Activated T-cell treated with anti-CD3 and anti-CD28 coated beads, Interleukin-2, amount 50 U/mL, for 72 hours (primary cell): ENCODE measurements at regions not wholly inside any gene's neighbourhood (a gene's known extent, or its start where the extent isn't known, plus 50 kb on each side); places are given as distances from the start of the nearest gene placed in this dataset.

Experiments used
- ATAC-seq, 2 donors: fragments of 150-1000 bp; cut with Tn5 transposase; replicated peaks in 1 of 2; 2 replicates each; pipeline ENCODE4 v1.10.0; 2021; ENCODE audit warnings: moderate library complexity in 2 of 2, mild to moderate bottlenecking in 1 of 2
- DNase-seq, 2 donors: peaks; one replicate each; pipeline ENCODE4 v3.0.0; 2021 to 2022; ENCODE audit warnings: mixed read lengths in 1 of 2
- H3K27ac Mint-ChIP-seq: one replicate; pipeline ENCODE4 v1.8.0; 2022; ENCODE audit warnings: mild to moderate bottlenecking, moderate library complexity, mixed read lengths
- H3K27me3 Mint-ChIP-seq: one replicate; pipeline ENCODE4 v1.8.0; 2022; ENCODE audit warnings: low read depth, mixed read lengths
- H3K36me3 Mint-ChIP-seq, 2 donors: one replicate each; pipeline ENCODE4 v1.8.0; 2022; ENCODE audit warnings: mixed read lengths in 2 of 2, mild to moderate bottlenecking in 1 of 2; ENCODE audit not compliant: insufficient read depth in 2 of 2
- H3K4me1 Mint-ChIP-seq: one replicate; pipeline ENCODE4 v1.8.0; 2022; ENCODE audit warnings: low read depth, mixed read lengths
- H3K4me3 Mint-ChIP-seq, 2 donors: one replicate each; pipeline ENCODE4 v1.8.0; 2022; ENCODE audit warnings: mild to moderate bottlenecking in 2 of 2, mixed read lengths in 2 of 2, moderate library complexity in 2 of 2
- H3K9me3 Mint-ChIP-seq, 2 donors: one replicate each; pipeline ENCODE4 v1.8.0; 2022; ENCODE audit warnings: mixed read lengths in 2 of 2

DNA sequence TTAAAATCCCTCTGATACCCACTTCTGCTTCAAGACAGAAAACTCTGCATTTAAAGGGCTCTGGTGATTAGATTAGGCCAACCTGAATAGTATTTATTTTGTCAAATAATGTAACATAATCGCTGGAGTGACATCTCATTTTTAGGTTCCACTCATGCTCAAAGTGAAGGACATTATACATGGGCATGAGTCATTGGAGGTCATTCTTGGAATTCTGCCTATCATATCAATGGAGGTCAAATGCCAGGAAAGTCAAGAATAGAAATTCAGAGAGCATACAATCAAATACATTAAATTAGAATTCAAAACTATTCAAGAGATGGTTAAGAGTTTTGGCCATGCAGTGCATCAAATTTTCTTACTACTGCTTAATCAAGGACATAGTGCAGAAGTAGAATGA, 50.8 kb upstream of the PRSS1 start:
- Mint-ChIP-seq H3K4me1 (peaks cover 40% of the 10 kb centered on the region), H3K9me3 (no peaks in the 10 kb centered on the region), H3K4me3 (no peak overlapping the region), H3K36me3 (no peaks in the 10 kb centered on the region), H3K27ac (no peak overlapping the region), H3K27me3 (no peaks in the 10 kb centered on the region)
- DNase-seq = no peak
- ATAC-seq = no peak

DNA sequence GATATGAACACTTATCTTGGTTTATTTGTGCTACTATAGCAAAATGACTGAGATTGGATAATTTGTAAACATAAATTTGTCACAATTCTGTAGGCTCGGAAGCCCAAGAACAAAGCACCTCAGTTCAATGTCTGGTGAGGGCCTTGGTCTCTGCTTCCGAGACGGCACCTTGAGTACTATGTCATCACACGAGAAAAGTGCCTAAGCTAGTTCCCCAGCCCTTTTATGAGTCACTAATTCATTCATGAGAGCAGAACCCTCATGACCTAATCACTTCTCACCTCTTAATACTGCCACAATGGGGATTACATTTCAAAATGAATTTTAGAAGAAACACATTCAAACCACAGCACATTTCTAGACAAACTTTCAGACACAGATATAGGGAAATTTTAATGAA, 52.0 kb upstream of the PRSS1 start:
- Mint-ChIP-seq H3K4me1 (peaks cover 40% of the 10 kb centered on the region), H3K27me3 (no peaks in the 10 kb centered on the region), H3K9me3 (no peaks in the 10 kb centered on the region), H3K27ac (no peak overlapping the region), H3K36me3 (no peaks in the 10 kb centered on the region), H3K4me3 (no peak overlapping the region)
- ATAC-seq = peak; percentile 25 to 32
- no peak for DNase-seq

DNA sequence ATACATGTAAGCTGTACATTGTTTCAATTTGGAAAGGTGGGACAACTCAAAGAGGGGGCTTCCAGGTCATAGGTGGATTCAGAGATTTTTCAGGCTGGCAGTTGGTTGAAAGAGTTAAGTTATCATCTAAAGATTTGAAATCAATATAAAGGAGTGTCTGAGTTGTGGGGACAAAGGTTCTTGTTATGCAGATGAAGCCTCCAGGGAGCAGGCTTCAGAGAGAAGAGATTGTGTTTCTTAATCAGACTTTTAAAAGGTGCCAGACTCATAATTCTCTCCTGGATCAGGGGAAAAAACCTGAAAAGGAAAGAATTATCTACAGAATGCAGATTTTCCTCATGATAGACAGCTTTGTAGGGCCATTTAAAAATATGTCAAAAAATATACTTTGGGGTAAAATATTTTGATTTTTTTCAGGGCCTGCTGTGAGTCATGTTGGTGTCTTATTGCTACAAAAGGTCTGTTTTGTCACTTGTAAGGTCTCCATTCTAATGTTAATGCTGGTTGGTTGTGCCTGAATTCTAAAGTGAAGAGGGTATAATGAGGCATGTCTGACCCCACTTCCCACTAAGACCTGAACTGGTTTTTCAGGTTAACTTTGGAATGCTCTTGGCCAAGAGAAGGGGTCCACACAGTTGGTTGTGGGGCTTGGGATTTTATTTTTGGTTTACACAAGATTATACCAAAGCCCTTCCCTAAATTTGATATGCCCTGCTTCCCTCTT, 52.7 kb upstream of the PRSS1 start:
- Mint-ChIP-seq H3K36me3 (no peaks in the 10 kb centered on the region), H3K27ac (no peak overlapping the region), H3K27me3 (no peaks in the 10 kb centered on the region), H3K4me3 (no peak overlapping the region), H3K9me3 (no peaks in the 10 kb centered on the region), H3K4me1 (peaks cover 40% of the 10 kb centered on the region)
- ATAC-seq (no peak), DNase-seq (no peak)

DNA sequence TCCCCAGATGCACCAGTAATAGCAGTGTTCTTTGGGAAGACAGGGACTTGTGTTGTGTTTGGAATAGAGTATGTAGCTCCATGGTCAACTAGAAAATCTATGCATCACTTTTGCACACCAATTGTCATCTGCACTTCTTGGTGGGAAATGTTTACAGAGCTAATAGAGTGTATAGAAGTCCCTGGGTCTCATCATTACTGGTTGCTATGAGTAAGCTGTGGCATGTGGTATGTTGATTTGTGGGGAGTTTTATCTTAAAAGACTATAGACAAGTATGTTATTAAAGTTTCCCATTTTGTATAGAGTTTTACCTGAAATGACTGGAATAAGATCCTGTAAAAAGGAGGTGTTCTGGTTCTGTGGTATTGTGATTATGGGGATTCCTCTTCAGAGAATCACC, 55.4 kb upstream of the PRSS1 start:
- no peaks in the 10 kb centered on the region for H3K27me3 Mint-ChIP-seq
- ATAC-seq (no peak), DNase-seq (no peak)
- H3K36me3 Mint-ChIP-seq = no peaks in the 10 kb centered on the region
- peaks cover 28% of the 10 kb centered on the region for H3K4me1 Mint-ChIP-seq
- no peaks in the 10 kb centered on the region for H3K9me3 Mint-ChIP-seq
- H3K4me3 Mint-ChIP-seq = no peak overlapping the region
- no peak overlapping the region for H3K27ac Mint-ChIP-seq

DNA sequence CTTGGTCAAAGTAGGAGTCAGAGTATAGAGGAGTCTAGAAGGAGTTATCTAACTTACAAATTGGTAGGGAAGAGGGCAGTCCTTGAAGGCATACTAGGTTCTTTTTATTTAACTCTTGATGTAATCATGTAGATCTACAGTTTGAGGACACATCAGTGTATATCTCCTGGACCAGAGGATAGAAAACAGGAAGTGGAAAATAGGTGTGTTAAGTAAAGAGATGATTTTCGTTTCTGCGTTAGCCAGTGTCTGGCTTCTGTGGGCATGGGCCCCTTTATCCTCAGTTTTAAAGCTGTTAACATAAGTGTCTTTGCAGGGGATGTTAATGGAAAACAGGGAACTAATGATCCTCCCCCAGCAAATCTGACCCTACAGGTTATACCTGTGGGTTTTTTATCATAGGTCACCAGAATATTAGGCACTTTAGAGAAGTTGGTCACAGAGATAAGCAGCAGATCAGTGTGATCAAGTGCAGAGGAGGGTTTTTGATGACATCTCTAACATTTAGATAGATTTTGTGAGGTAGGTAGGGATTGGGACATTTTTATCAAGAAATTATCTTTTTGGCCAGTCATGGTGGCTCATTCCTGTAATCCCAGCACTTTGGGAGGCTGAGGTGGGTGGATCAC, 58.6 kb upstream of the PRSS1 start:
- H3K4me1 Mint-ChIP-seq = peaks cover 21% of the 10 kb centered on the region
- H3K4me3 Mint-ChIP-seq = peak overlapping the region in 1 of 2 donors; percentile 20
- H3K27ac Mint-ChIP-seq = peak overlapping the region; percentile 90
- peak in 1 of 2 donors; percentile 36 for ATAC-seq
- H3K27me3 Mint-ChIP-seq = no peaks in the 10 kb centered on the region
- H3K9me3 Mint-ChIP-seq = peaks cover 0 to 2% of the 10 kb centered on the region in 2 donors
- no peaks in the 10 kb centered on the region for H3K36me3 Mint-ChIP-seq
- DNase-seq = no peak

DNA sequence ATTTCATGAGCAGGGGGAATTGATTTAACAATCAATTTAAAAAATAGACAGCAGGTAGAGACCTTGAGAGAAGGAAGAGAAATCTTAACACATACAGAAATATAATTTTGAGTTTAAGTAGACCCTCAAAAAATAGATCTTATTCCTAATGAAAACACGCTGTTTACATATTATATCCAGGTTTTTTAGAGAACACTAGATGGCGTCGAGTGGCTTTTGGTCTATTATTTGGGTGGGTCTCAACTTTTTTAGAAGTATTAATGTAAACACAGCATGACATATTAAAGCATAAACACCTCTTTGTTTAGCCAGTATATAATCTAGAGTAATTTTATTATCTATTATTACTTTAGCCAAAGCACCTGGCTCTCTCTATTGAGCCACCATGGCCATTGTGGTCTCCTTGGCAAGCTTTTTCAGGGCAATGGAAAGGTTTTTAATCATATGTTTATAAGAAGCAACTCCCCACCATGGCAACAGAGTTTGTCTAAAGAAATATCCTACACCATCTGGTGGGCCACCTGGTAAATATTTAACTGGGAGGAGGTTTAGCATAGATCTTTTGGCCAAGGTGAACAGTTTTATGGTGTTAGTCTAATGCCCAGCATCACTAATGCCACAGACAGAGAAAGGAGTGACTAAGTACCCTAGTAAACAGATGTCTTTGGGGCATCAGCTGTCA, 59.7 kb upstream of the PRSS1 start:
- H3K36me3 Mint-ChIP-seq = no peaks in the 10 kb centered on the region
- peak overlapping the region; percentile 60 for H3K27ac Mint-ChIP-seq
- DNase-seq (no peak), ATAC-seq (no peak)
- H3K4me1 Mint-ChIP-seq = peaks cover 27% of the 10 kb centered on the region
- no peak overlapping the region for H3K4me3 Mint-ChIP-seq
- no peaks in the 10 kb centered on the region for H3K27me3 Mint-ChIP-seq
- H3K9me3 Mint-ChIP-seq = peaks cover 0 to 2% of the 10 kb centered on the region in 2 donors

DNA sequence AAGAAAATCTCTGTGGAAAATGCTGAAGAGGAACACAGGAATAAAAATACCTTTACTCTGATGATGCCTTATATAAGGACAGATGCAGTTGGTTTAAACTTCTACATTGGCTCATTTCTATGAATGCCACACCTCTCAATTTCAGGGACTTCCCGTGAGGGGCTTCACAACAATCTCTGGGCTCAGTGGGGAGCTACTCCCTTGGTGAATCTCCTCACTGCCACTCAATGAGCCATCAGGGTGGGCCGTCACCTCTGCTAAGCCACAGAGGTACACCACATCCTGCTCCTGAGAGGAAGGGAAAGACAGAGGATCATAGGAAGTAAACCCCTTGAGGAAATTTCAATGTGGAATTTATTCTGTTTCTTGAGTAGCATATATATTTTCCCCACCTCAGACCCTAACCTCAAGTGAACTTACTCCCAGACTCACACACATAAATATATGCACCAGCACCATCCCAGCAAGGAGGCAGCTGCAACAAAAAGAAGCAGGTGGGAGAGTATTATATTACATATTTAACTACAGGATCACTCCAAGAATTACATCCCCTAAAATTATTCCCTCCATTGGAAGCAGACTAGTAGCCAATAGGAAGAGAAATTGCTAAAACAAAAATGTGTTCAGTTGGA, 63.3 kb upstream of the PRSS1 start:
- Mint-ChIP-seq H3K9me3 (peaks cover 0 to 2% of the 10 kb centered on the region in 2 donors), H3K36me3 (no peaks in the 10 kb centered on the region), H3K27me3 (no peaks in the 10 kb centered on the region), H3K27ac (no peak overlapping the region), H3K4me3 (no peak overlapping the region), H3K4me1 (peaks cover 18% of the 10 kb centered on the region)
- peak in 1 of 2 donors; percentile 3 for DNase-seq
- no peak for ATAC-seq

DNA sequence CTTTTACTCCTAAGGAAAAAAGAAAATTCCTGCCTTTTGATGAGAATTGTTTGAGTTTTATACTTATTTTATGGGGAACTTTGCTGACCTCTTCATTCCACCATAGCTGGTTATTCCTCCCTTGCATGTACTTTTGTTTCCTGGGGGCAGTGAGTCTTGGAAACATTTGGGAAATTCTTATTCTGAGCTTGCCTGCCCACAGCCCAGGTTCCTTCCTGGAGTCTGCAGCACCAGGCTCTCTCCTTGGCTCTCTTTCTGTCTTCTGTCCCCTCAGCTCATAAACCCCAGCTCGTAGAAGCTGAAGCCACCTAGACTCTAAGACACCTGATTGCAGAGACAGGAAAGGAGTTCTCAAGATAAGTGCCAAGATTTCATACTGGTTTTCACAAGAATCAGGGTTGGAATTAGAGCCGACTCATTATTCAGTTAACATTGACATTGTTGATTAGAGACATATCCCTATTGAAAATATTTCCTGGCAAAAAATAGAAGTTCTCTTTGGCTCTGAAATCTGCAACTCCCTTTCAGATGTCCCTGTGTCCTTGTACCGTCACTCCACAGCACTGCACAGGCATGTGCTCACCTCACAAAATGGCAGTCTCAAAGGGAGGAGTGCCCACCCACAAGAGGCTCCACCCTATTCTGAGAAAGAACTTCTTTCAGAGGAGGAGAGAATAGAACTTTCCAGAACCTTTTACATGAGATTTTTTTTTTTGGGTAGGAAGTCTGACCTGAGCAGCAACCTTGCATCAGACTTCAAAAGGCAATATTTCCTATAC, 67.8 kb upstream of the PRSS1 start:
- DNase-seq = no peak
- peaks cover 0 to 8% of the 10 kb centered on the region in 2 donors for H3K36me3 Mint-ChIP-seq
- H3K27me3 Mint-ChIP-seq = no peaks in the 10 kb centered on the region
- peaks cover 12% of the 10 kb centered on the region for H3K4me1 Mint-ChIP-seq
- peak overlapping the region in 1 of 2 donors; percentile 39 for H3K4me3 Mint-ChIP-seq
- H3K27ac Mint-ChIP-seq = no peak overlapping the region
- no peaks in the 10 kb centered on the region for H3K9me3 Mint-ChIP-seq
- ATAC-seq = no peak

DNA sequence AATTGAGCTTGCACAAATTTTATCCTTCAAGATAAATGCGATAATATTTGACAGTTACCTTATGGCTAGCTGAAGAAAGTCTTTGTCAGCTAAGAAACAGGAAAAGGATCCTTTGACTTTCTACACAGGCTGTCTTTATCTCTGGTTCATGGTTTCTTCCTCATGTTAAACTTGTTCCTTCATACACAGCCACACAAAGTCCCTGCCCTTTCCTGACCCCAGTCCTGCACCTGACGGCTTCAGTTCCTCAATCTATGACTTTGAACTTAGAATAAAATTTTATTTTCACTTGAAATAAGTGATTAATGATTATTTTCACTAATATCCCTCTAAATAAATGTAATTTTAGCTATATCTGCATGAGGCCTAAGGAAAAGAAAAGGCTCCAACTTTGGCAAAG, 77.8 kb upstream of the PRSS1 start:
- peak overlapping the region in 1 of 2 donors; percentile 17 for H3K4me3 Mint-ChIP-seq
- no peak overlapping the region for H3K27ac Mint-ChIP-seq
- ATAC-seq (no peak), DNase-seq (no peak)
- no peaks in the 10 kb centered on the region for H3K27me3 Mint-ChIP-seq
- peaks cover 0 to 2% of the 10 kb centered on the region in 2 donors for H3K9me3 Mint-ChIP-seq
- H3K36me3 Mint-ChIP-seq = no peaks in the 10 kb centered on the region
- peaks cover 25% of the 10 kb centered on the region for H3K4me1 Mint-ChIP-seq

DNA sequence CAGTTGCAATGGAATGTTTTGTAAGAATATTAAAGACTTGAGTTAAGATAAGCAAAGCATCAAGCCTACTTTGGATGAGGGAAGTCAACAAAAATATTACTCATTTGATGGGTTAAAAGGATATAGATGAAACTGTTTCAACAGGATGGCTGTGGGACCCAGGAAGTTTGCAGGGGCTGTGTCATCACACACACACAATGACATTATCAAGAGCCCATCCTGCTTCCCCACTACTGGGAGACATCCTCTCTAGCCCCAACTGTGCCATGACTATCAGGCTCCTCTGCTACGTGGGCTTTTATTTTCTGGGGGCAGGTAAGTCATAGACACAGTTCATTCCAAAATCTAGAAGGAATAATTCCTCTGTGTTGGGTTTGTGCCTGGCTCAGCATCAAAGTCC, 78.8 kb upstream of the PRSS1 start:
- Mint-ChIP-seq H3K9me3 (peaks cover 0 to 2% of the 10 kb centered on the region in 2 donors), H3K4me1 (peaks cover 25% of the 10 kb centered on the region), H3K27me3 (no peaks in the 10 kb centered on the region), H3K27ac (peak overlapping the region; percentile 81), H3K36me3 (no peaks in the 10 kb centered on the region), H3K4me3 (peak overlapping the region; percentile 37 to 39)
- ATAC-seq (no peak), DNase-seq (no peak)

DNA sequence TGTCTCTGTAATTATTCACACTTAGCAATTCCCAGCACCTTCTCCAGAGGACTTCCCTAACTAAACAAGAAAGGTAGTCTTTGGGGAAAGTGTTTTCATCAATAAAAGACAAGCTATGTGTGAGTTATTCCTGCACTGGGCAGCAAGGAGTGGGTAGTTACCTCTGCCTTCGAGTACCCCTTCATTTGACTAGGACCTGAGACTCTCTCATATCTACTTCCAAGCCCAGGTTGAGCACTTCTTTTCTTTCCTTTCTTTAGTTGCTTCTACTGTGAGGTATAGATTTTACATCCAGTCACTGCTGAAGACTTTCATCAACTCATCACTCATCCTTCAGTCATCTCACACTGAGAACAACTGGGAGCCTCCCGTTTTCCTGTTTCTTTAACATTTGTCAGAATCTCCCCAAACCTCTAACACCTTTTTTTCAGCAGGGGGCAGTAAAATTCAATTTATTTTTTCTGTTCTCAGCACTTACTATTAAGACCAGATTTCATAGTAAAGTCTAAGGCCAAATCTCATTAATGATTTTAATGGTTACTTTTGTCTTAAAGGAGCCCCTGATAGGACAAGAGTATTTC, 80.1 kb upstream of the PRSS1 start:
- H3K4me3 Mint-ChIP-seq = peak overlapping the region in 1 of 2 donors; percentile 48
- peaks cover 25% of the 10 kb centered on the region for H3K4me1 Mint-ChIP-seq
- peaks cover 0 to 2% of the 10 kb centered on the region in 2 donors for H3K9me3 Mint-ChIP-seq
- peak in 1 of 2 donors; percentile 1 for DNase-seq
- peak in 1 of 2 donors; percentile 15 for ATAC-seq
- H3K27me3 Mint-ChIP-seq = no peaks in the 10 kb centered on the region
- H3K36me3 Mint-ChIP-seq = no peaks in the 10 kb centered on the region
- peak overlapping the region; percentile 82 for H3K27ac Mint-ChIP-seq

DNA sequence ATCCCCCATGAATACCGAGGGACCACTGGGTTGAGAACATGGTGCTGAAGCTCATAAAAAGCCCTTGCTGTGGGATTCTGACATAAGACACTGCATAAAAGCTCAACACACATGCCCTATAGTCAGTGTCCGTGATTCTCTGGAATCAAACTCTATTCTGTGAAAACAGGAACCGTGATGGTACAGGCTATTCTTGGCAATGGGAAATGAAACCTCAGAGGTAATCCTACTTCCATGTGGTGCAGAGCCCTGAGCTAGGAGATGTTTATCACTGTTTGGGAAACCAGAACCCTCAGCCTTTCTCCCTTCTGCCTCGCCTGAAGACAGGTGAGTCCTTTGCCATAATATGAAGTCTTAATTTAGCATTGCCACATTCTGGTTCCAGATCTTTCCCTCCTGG, 80.8 kb upstream of the PRSS1 start:
- no peak for ATAC-seq
- H3K27me3 Mint-ChIP-seq = no peaks in the 10 kb centered on the region
- no peak overlapping the region for H3K27ac Mint-ChIP-seq
- peaks cover 25% of the 10 kb centered on the region for H3K4me1 Mint-ChIP-seq
- DNase-seq = no peak
- no peaks in the 10 kb centered on the region for H3K9me3 Mint-ChIP-seq
- no peak overlapping the region for H3K4me3 Mint-ChIP-seq
- no peaks in the 10 kb centered on the region for H3K36me3 Mint-ChIP-seq
